ENCODE measurements at regions not wholly inside any gene's neighbourhood (a gene's known extent, or its start where the extent isn't known, plus 50 kb on each side); places are given as distances from the start of the nearest gene placed in this dataset.

- H2AFZ ChIP-seq (ENCODE audit: low read length) = no peak overlapping the region
- H3F3A ChIP-seq (ENCODE audit: low read length, unreplicated experiment) = no peaks in the 10 kb centered on the region
- no peaks in the 10 kb centered on the region for H3K79me2 ChIP-seq (ENCODE audit: low read length)
- no peak overlapping the region for H3K4me3 ChIP-seq (ENCODE audit: low read length)
- ChIA-PET CTCF (no interaction called here), POLR2A (ENCODE audit: unreplicated experiment) (no interaction called here)
- no peaks in the 10 kb centered on the region for H3K9me2 ChIP-seq (replicated peaks; ENCODE audit: low read length)
- ATAC-seq (no peak), DNase-seq (no peak)
- H4K20me1 ChIP-seq (ENCODE audit: low read length) = no peaks in the 10 kb centered on the region
- no peak overlapping the region for H3K27ac ChIP-seq (ENCODE audit: low read length)
- no peak overlapping the region for H3K9ac ChIP-seq (ENCODE audit: low read length)
- no TSS peak for BruUV-seq (replicated peaks)
- TF ChIP-seq EZH2phosphoT487 (IDR thresholded peaks at IDR 0.05; ENCODE audit: borderline replicate concordance, low read length) (no peak), CTCF (conservative IDR thresholded peaks at IDR 0.05; ENCODE audit: low read depth, low read length) (no peak), EZH2 (IDR thresholded peaks at IDR 0.05; ENCODE audit: low read length, unreplicated experiment) (no peak)
- no peaks in the 10 kb centered on the region for H3K4me1 ChIP-seq (ENCODE audit: insufficient read depth, low read length)
- no peak overlapping the region for H3K4me2 ChIP-seq (ENCODE audit: low read length)
- intact Hi-C loops (cut with micrococcal nuclease) = no loop called here
- H3K27me3 ChIP-seq (ENCODE audit: low read length) = no peaks in the 10 kb centered on the region
- no peaks in the 10 kb centered on the region for H3K9me3 ChIP-seq (ENCODE audit: low read length)
- no peaks in the 10 kb centered on the region for H3K36me3 ChIP-seq (ENCODE audit: low read depth, low read length)
Observed at GRCh38 chr10:128364631-128365030, 238.4 kb upstream of the MKI67 start.

GRCh38 chr10:128365156-128365725 is 239.0 kb upstream of the MKI67 start:
- no peaks in the 10 kb centered on the region for H3K27me3 ChIP-seq (ENCODE audit: low read length)
- no peak overlapping the region for H2AFZ ChIP-seq (ENCODE audit: low read length)
- no peaks in the 10 kb centered on the region for H3K36me3 ChIP-seq (ENCODE audit: low read depth, low read length)
- ATAC-seq = no peak
- CTCF ChIA-PET = no interaction called here
- TF ChIP-seq CTCF (conservative IDR thresholded peaks at IDR 0.05; ENCODE audit: low read depth, low read length) (no peak), EZH2 (IDR thresholded peaks at IDR 0.05; ENCODE audit: low read length, unreplicated experiment) (no peak), EZH2phosphoT487 (IDR thresholded peaks at IDR 0.05; ENCODE audit: borderline replicate concordance, low read length) (no peak)
- POLR2A ChIA-PET (ENCODE audit: unreplicated experiment) = no interaction called here
- H3K4me3 ChIP-seq (ENCODE audit: low read length) = no peak overlapping the region
- H4K20me1 ChIP-seq (ENCODE audit: low read length) = no peaks in the 10 kb centered on the region
- no peaks in the 10 kb centered on the region for H3K9me3 ChIP-seq (ENCODE audit: low read length)
- no TSS peak for BruUV-seq (replicated peaks)
- H3K79me2 ChIP-seq (ENCODE audit: low read length) = no peaks in the 10 kb centered on the region
- no peaks in the 10 kb centered on the region for H3K9me2 ChIP-seq (replicated peaks; ENCODE audit: low read length)
- H3K4me2 ChIP-seq (ENCODE audit: low read length) = no peak overlapping the region
- no peak for DNase-seq
- H3K9ac ChIP-seq (ENCODE audit: low read length) = no peak overlapping the region
- H3K4me1 ChIP-seq (ENCODE audit: insufficient read depth, low read length) = no peaks in the 10 kb centered on the region
- H3K27ac ChIP-seq (ENCODE audit: low read length) = no peak overlapping the region
- intact Hi-C loops (cut with micrococcal nuclease) = no loop called here
- H3F3A ChIP-seq (ENCODE audit: low read length, unreplicated experiment) = no peaks in the 10 kb centered on the region

- no TSS peak for BruUV-seq (replicated peaks)
- intact Hi-C loops (cut with micrococcal nuclease) = no loop called here
- Histone ChIP-seq H3K4me1 (ENCODE audit: insufficient read depth, low read length) (no peaks in the 10 kb centered on the region), H3K9me3 (ENCODE audit: low read length) (no peaks in the 10 kb centered on the region), H3K27ac (ENCODE audit: low read length) (no peak overlapping the region), H3K79me2 (ENCODE audit: low read length) (no peaks in the 10 kb centered on the region), H3K4me3 (ENCODE audit: low read length) (no peak overlapping the region), H3K36me3 (ENCODE audit: low read depth, low read length) (no peaks in the 10 kb centered on the region), H3K9me2 (replicated peaks; ENCODE audit: low read length) (no peaks in the 10 kb centered on the region), H3K27me3 (ENCODE audit: low read length) (no peaks in the 10 kb centered on the region), H2AFZ (ENCODE audit: low read length) (no peak overlapping the region), H3K4me2 (ENCODE audit: low read length) (no peak overlapping the region), H3F3A (ENCODE audit: low read length, unreplicated experiment) (no peaks in the 10 kb centered on the region), H3K9ac (ENCODE audit: low read length) (no peak overlapping the region), H4K20me1 (ENCODE audit: low read length) (no peaks in the 10 kb centered on the region)
- TF ChIP-seq EZH2 (IDR thresholded peaks at IDR 0.05; ENCODE audit: low read length, unreplicated experiment) (no peak), EZH2phosphoT487 (IDR thresholded peaks at IDR 0.05; ENCODE audit: borderline replicate concordance, low read length) (no peak), CTCF (conservative IDR thresholded peaks at IDR 0.05; ENCODE audit: low read depth, low read length) (no peak)
- POLR2A ChIA-PET (ENCODE audit: unreplicated experiment) = no interaction called here
- no peak for ATAC-seq
- CTCF ChIA-PET = no interaction called here
- DNase-seq = no peak
Observed at GRCh38 chr10:128367807-128368206, 241.6 kb upstream of the MKI67 start.

All from PC-3 (cell line).